A549 (cell line): ENCODE measurements at regions not wholly inside any gene's neighbourhood (a gene's known extent, or its start where the extent isn't known, plus 50 kb on each side); places are given as distances from the start of the nearest gene placed in this dataset.

Experiments
- CTCF ChIP-seq: fragments of >200 bp; sonication (Bioruptor Twin); formaldehyde crosslinking; IDR thresholded peaks from 3 replicates; pipeline ENCODE4 v1.5.1; 2016
- EP300 ChIP-seq, 2 experiments: fragments of >200 bp; sonication (Bioruptor Twin); formaldehyde crosslinking; IDR thresholded peaks; 2 replicates in 1 of 2; 3 replicates in 1 of 2; pipeline ENCODE4 v1.6.1; 2016 to 2017
- JUN ChIP-seq, 2 experiments: fragments of >200 bp; sonication (Bioruptor Twin); formaldehyde crosslinking; IDR thresholded peaks; 2 replicates in 1 of 2; 3 replicates in 1 of 2; pipeline ENCODE4 v1.6.1; 2016 to 2017

- TF ChIP-seq EP300 (IDR thresholded peaks at IDR 0.05): no peak
- TF ChIP-seq CTCF: no peak
- no peak for TF ChIP-seq JUN (IDR thresholded peaks at IDR 0.05)
Observed at GRCh38 chr11:119891055-119891768, 162.2 kb upstream of the NECTIN1 start.
